HG02885 (cell line): ENCODE measurements at regions not wholly inside any gene's neighbourhood (a gene's known extent, or its start where the extent isn't known, plus 50 kb on each side); places are given as distances from the start of the nearest gene placed in this dataset.
"Not testable (repeated sequence)": the region's sequence is repeated elsewhere in the genome, so short reads cannot be mapped to it uniquely, and the experiment has no call there.

ENCODE experiments used
- ATAC-seq: cut with Tn5 transposase; IDR thresholded peaks from one replicate; pipeline ENCODE4 v1.9.1; 2021; ENCODE audit warnings: mild to moderate bottlenecking; ENCODE audit not compliant: unreplicated experiment, poor library complexity

GRCh38 chr17:62160816-62161215 lies 95.7 kb upstream of the MED13 start:
- no peak for ATAC-seq

GRCh38 chr17:62159994-62160393 lies 94.9 kb upstream of the MED13 start:
- ATAC-seq = no peak

- no peak for ATAC-seq
Observed at GRCh38 chr17:62156949-62157348, 91.9 kb upstream of the MED13 start.

- ATAC-seq = no peak
Observed at GRCh38 chr17:62154909-62155308, 89.8 kb upstream of the MED13 start.

GRCh38 chr17:62150471-62150870 lies 85.4 kb upstream of the MED13 start:
- ATAC-seq = no peak

- ATAC-seq = no peak
Observed at GRCh38 chr17:62149961-62150360, 84.9 kb upstream of the MED13 start.

GRCh38 chr17:62147284-62147683 lies 82.2 kb upstream of the MED13 start:
- ATAC-seq = no peak

- ATAC-seq = no peak
Observed at GRCh38 chr17:62140836-62141235, 75.8 kb upstream of the MED13 start.

GRCh38 chr17:62140376-62140775 lies 75.3 kb upstream of the MED13 start:
- ATAC-seq = no peak

- ATAC-seq = not testable (repeated sequence)
Observed at GRCh38 chr17:62139690-62140354, 74.7 kb upstream of the MED13 start.

GRCh38 chr17:62139141-62139540 lies 74.1 kb upstream of the MED13 start:
- no peak for ATAC-seq

- not testable (repeated sequence) for ATAC-seq
Observed at GRCh38 chr17:62138676-62139121, 73.6 kb upstream of the MED13 start.

- not testable (repeated sequence) for ATAC-seq
Observed at GRCh38 chr17:62137734-62138624, 72.9 kb upstream of the MED13 start.

- ATAC-seq = not testable (repeated sequence)
Observed at GRCh38 chr17:62137013-62137733, 72.1 kb upstream of the MED13 start.

- ATAC-seq = no peak
Observed at GRCh38 chr17:62135742-62136141, 70.7 kb upstream of the MED13 start.

GRCh38 chr17:62135096-62135495 lies 70.0 kb upstream of the MED13 start:
- ATAC-seq = not testable (repeated sequence)

- no peak for ATAC-seq
Observed at GRCh38 chr17:62134397-62134796, 69.3 kb upstream of the MED13 start.

- not testable (repeated sequence) for ATAC-seq
Observed at GRCh38 chr17:62131271-62131670, 66.2 kb upstream of the MED13 start.

GRCh38 chr17:62130739-62131138 lies 65.7 kb upstream of the MED13 start:
- ATAC-seq = no peak

- ATAC-seq = no peak
Observed at GRCh38 chr17:62126292-62126691, 61.2 kb upstream of the MED13 start.

- ATAC-seq = no peak
Observed at GRCh38 chr17:62125307-62125706, 60.2 kb upstream of the MED13 start.
